ENCODE measurements at regions not wholly inside any gene's neighbourhood (a gene's known extent, or its start where the extent isn't known, plus 50 kb on each side); places are given as distances from the start of the nearest gene placed in this dataset.

DNA sequence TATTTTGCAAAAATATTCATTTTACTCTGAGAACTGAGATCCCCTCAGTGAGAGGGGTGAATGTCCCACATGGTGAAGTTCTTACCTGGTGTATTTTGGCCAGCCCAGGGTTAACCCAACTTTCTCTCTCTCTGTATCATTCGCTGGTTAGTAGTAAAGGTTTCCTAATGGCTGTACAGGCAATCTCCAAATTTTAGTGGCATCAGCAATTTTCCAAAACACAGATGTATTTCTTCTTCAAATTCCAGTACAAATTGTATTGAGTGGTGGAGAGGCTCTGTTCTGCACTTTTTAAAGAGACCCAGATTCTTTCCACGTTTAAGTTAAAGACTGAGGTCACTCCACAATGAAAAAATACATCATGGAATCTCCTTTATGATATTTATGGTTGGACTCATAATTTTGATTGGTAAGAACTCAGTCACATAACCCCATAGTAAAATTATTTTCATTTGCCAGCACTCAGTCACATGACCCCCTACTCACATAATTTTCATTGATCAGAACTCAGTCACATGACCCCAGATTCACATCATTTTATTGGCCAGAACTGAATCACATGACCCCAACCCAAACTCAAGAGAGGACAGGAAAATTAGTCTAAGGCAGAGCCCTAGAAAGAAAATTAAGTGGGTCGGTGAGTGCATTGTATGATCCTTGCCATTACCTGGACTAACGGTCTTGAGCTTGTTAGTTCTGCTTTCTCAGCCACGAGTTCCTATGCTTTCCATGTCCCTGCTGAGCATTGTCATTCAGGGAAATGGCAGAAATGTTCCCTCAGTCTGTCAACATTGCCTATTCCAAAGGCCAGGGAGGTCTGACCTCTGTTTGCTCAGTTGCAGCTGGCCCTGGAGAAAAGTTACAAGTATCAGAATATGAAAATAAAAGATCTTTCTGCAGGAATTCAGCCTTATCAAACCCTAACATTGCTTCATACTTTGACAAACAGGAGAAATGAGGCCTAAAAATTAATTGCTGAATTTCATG is 1536.2 kb downstream of the AACS start:
- CTCF ChIA-PET = no interaction called here
- Mint-ChIP-seq H3K4me3 (no peak overlapping the region), H3K9me3 (ENCODE audit: low read depth) (no peaks in the 10 kb centered on the region), H3K4me1 (no peaks in the 10 kb centered on the region), H3K36me3 (no peaks in the 10 kb centered on the region), H3K27me3 (no peaks in the 10 kb centered on the region), H3K27ac (no peak overlapping the region)
- DNase-seq (no peak), ATAC-seq (no peak)

GRCh38 chr12:126602612-126603011 is 1537.4 kb downstream of the AACS start:
- CTCF ChIA-PET = interaction anchor here (0.9 kb wide), 1 partner anchor 11 kb away, joined by 3 read pairs; no protein-coding TSS in a partner anchor
- no peak for ATAC-seq
- no peak for DNase-seq
- Mint-ChIP-seq H3K27ac (no peak overlapping the region), H3K9me3 (ENCODE audit: low read depth) (no peaks in the 10 kb centered on the region), H3K27me3 (no peaks in the 10 kb centered on the region), H3K36me3 (no peaks in the 10 kb centered on the region), H3K4me1 (no peaks in the 10 kb centered on the region), H3K4me3 (no peak overlapping the region)

- H3K4me3 Mint-ChIP-seq = no peak overlapping the region
- no peaks in the 10 kb centered on the region for H3K36me3 Mint-ChIP-seq
- no peak overlapping the region for H3K27ac Mint-ChIP-seq
- CTCF ChIA-PET = no interaction called here
- ATAC-seq (no peak), DNase-seq (no peak)
- no peaks in the 10 kb centered on the region for H3K27me3 Mint-ChIP-seq
- peaks cover 2% of the 10 kb centered on the region for H3K9me3 Mint-ChIP-seq (ENCODE audit: low read depth)
- no peaks in the 10 kb centered on the region for H3K4me1 Mint-ChIP-seq
These were observed 1541.9 kb downstream of the AACS start for GRCh38 chr12:126607157-126607556.

- no peaks in the 10 kb centered on the region for H3K36me3 Mint-ChIP-seq
These were observed 1542.6 kb downstream of the AACS start for GRCh38 chr12:126607867-126608266.

DNA sequence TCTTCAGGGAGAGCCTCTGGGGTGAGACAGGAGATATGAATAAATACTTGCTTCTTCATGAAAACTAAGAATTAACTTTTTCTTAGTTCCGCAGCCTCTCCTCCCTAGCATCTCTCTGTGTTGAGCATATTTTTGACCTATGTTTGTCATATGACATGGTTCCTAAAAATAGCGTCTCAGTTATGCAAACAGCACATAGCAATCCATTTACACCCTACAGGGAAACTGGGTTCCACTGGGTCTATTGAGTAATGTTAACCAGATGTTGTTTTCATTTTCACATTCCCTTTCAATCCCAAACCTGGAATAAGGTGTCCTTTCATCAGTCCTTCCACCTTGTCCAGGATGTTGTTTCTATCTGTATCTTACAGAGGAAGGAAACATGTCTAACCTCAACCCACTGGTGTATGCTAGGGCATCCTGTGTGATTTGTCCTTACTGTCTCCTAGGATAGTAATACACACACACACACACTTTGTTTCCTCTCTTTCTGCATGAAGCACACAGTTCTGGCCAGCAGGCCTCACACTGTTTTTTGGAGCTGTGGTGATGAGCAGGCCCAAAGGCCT is 1543.5 kb downstream of the AACS start:
- Mint-ChIP-seq H3K27me3 (no peaks in the 10 kb centered on the region), H3K4me3 (no peak overlapping the region), H3K27ac (no peak overlapping the region), H3K36me3 (no peaks in the 10 kb centered on the region), H3K4me1 (no peaks in the 10 kb centered on the region), H3K9me3 (ENCODE audit: low read depth) (peaks cover 5% of the 10 kb centered on the region)
- DNase-seq (no peak), ATAC-seq (no peak)
- CTCF ChIA-PET = no interaction called here

More at GRCh38 chr12:126607867-126608266, 1542.6 kb downstream of the AACS start:
- ATAC-seq (no peak), DNase-seq (no peak)
- H3K9me3 Mint-ChIP-seq (ENCODE audit: low read depth) = peaks cover 3% of the 10 kb centered on the region
- CTCF ChIA-PET = no interaction called here
- no peaks in the 10 kb centered on the region for H3K4me1 Mint-ChIP-seq
- H3K27ac Mint-ChIP-seq = no peak overlapping the region
- no peak overlapping the region for H3K4me3 Mint-ChIP-seq
- no peaks in the 10 kb centered on the region for H3K27me3 Mint-ChIP-seq

DNA sequence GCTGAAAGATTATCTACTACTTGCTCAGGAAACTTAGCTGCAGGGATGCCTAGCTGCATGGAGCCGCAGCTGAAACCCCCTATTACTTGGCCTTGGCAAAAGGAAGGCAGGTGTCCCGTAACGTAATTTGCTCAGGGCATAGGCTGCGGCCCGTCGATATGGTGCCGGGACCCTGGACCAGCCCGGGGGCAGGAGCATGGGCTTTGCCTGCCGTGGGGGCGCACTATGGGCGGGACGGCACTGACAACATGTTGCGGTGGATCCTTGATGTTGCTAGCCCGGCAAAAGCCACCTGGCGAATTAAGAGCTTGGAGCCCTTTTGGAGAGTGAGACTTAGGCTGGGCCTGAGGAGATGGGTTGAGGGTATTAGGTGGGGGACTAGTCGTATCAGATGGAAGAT is 1551.2 kb downstream of the AACS start:
- CTCF ChIA-PET = no interaction called here
- Mint-ChIP-seq H3K27ac (no peak overlapping the region), H3K9me3 (ENCODE audit: low read depth) (peaks cover 11% of the 10 kb centered on the region), H3K4me3 (no peak overlapping the region), H3K27me3 (no peaks in the 10 kb centered on the region), H3K4me1 (no peaks in the 10 kb centered on the region), H3K36me3 (no peaks in the 10 kb centered on the region)
- no peak for DNase-seq
- no peak for ATAC-seq

DNA sequence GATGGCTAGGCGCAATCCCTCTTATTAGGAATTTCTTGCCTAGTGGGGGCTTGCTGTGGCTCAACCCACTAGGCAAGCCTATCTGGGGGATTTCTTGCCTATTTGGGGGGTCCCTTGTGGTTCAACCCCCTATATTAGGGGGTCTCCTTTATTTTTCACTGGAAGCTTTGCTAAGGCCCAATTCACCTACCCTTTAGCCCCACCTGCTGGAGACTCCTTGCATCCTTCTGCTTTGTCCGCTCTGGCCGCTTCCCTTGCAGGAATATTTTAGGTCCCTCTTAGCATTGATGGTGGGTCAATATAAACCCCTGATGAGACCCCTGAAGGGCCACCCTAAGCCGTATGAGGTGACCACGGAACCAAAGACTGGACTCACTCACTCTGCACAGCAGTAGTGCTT is 1552.1 kb downstream of the AACS start:
- H3K36me3 Mint-ChIP-seq = no peaks in the 10 kb centered on the region
- ATAC-seq = no peak
- peaks cover 9% of the 10 kb centered on the region for H3K9me3 Mint-ChIP-seq (ENCODE audit: low read depth)
- H3K4me1 Mint-ChIP-seq = no peaks in the 10 kb centered on the region
- no peaks in the 10 kb centered on the region for H3K27me3 Mint-ChIP-seq
- H3K27ac Mint-ChIP-seq = no peak overlapping the region
- no peak overlapping the region for H3K4me3 Mint-ChIP-seq
- CTCF ChIA-PET = no interaction called here
- no peak for DNase-seq

GRCh38 chr12:126627596-126627995 is 1562.4 kb downstream of the AACS start:
- DNase-seq (no peak), ATAC-seq (no peak)
- Mint-ChIP-seq H3K4me1 (no peaks in the 10 kb centered on the region), H3K4me3 (no peak overlapping the region), H3K9me3 (ENCODE audit: low read depth) (no peaks in the 10 kb centered on the region), H3K36me3 (no peaks in the 10 kb centered on the region), H3K27ac (no peak overlapping the region), H3K27me3 (no peaks in the 10 kb centered on the region)
- CTCF ChIA-PET = no interaction called here

DNA sequence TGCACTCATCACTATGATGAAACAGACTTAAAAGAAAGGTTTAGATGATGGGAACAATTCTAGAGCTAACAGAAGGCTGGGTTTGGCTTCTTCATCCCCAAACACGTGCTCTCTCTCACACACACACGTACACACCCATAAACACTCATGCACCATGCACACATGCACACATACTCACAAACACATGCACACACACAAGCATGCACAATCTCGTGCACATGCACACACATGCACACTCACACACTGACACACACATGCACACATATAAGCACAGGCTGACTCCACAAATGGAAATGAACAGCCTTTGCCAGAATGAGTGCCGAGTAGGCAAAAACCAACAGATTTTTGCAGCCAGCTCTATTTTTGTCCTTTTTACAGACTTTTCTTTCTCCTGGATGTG is 1571.6 kb downstream of the AACS start:
- H3K4me3 Mint-ChIP-seq = no peak overlapping the region
- no peaks in the 10 kb centered on the region for H3K27me3 Mint-ChIP-seq
- ATAC-seq (no peak), DNase-seq (no peak)
- H3K4me1 Mint-ChIP-seq = no peaks in the 10 kb centered on the region
- peaks cover 7% of the 10 kb centered on the region for H3K9me3 Mint-ChIP-seq (ENCODE audit: low read depth)
- no peaks in the 10 kb centered on the region for H3K36me3 Mint-ChIP-seq
- H3K27ac Mint-ChIP-seq = no peak overlapping the region
- CTCF ChIA-PET = no interaction called here

- Mint-ChIP-seq H3K27me3 (no peaks in the 10 kb centered on the region), H3K27ac (no peak overlapping the region), H3K4me1 (no peaks in the 10 kb centered on the region), H3K36me3 (no peaks in the 10 kb centered on the region), H3K9me3 (ENCODE audit: low read depth) (peaks cover 5% of the 10 kb centered on the region), H3K4me3 (no peak overlapping the region)
- DNase-seq (no peak), ATAC-seq (no peak)
- CTCF ChIA-PET = no interaction called here
These were observed 1579.2 kb downstream of the AACS start for GRCh38 chr12:126644236-126645020.

DNA sequence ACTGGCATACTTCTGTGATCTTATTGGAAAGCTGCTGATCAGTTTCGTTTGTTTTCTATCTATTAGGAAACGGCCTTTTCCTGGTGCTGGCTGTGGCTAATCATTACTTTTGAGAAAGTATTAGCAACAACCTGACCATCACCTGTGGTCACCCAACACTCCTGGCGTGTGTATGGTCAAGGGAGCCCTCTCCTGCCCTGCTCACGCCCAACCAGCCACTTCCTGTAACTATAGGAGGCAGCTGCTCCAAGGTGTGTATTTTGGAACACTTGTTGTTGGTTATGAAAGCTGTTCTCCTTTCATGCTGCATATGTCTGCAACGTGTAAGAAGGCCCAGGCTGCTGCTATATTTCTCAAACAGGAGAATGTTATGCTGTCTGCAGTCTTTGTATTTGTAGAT is 1582.8 kb downstream of the AACS start:
- no peaks in the 10 kb centered on the region for H3K4me1 Mint-ChIP-seq
- H3K4me3 Mint-ChIP-seq = no peak overlapping the region
- no peaks in the 10 kb centered on the region for H3K27me3 Mint-ChIP-seq
- DNase-seq (no peak), ATAC-seq (no peak)
- CTCF ChIA-PET = no interaction called here
- H3K27ac Mint-ChIP-seq = no peak overlapping the region
- no peaks in the 10 kb centered on the region for H3K9me3 Mint-ChIP-seq (ENCODE audit: low read depth)
- H3K36me3 Mint-ChIP-seq = no peaks in the 10 kb centered on the region

DNA sequence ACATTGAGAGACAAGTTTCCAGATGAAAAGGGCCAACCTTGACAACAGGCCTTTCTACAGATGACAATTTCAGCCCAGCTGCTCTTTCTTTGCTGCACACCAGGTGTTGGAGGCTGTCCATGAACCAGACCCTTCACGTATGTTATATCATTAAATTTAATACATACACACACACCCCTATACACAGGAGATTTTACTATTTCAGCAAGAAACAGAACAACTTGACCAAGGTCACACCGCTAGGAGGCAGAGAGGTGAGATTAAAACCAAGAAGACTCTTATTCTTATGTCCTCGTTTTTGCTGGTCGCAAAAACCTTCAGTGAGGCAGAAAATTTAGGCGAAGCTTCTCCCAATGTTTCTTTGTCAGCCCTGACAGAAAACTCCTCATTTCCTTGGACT is 1585.9 kb downstream of the AACS start:
- H3K4me3 Mint-ChIP-seq = no peak overlapping the region
- no peaks in the 10 kb centered on the region for H3K36me3 Mint-ChIP-seq
- CTCF ChIA-PET = no interaction called here
- H3K4me1 Mint-ChIP-seq = no peaks in the 10 kb centered on the region
- no peaks in the 10 kb centered on the region for H3K9me3 Mint-ChIP-seq (ENCODE audit: low read depth)
- no peaks in the 10 kb centered on the region for H3K27me3 Mint-ChIP-seq
- no peak for ATAC-seq
- DNase-seq = no peak
- no peak overlapping the region for H3K27ac Mint-ChIP-seq

DNA sequence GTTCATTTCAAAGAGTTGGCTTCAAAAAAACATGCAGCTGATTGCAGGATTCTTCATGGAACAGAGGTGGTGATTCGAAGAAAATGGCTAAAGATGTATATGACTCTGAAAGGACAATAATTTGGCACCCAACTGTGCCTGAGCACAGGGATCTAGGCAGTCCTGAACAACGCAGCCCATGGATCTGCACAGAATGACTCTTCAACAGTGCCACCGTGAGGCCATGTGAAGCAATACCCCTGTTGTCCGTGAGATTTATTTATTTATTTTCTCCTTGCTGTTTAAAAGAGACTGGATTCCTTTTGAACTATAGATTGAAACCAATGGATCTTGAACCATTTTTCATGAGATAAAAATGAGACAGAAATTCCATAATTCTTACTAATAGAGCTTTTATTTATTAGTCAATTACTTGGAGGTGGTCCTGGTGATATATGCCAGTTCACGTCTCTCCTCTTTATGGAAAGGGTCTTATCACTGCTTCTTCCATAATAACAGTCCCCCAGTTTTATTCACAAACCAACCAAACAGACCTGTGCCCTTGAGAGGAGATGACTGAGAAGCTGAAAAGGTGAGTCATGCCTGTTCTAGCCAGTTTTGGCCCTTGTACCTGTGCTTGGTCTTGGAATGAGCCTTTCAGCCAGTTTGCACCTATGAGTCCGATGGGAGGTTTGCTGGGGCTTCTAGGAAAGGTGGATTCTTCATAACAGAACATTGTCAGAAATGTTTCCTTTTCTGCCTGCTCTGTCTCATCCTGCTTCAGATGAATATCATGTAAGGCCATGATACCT is 1598.3 kb downstream of the AACS start:
- Mint-ChIP-seq H3K27me3 (no peaks in the 10 kb centered on the region), H3K4me3 (no peak overlapping the region), H3K27ac (no peak overlapping the region), H3K4me1 (no peaks in the 10 kb centered on the region), H3K9me3 (ENCODE audit: low read depth) (peaks cover 9% of the 10 kb centered on the region), H3K36me3 (no peaks in the 10 kb centered on the region)
- DNase-seq = no peak
- CTCF ChIA-PET = no interaction called here
- no peak for ATAC-seq

Measured in activated CD8-positive, alpha-beta memory T cell treated with anti-CD3 and anti-CD28 coated beads, Interleukin-2, amount 10 ng/mL, durations not matched to agents 7 days and 5 days (primary cell).